Fibroblast of pulmonary artery (primary cell): ENCODE measurements at regions not wholly inside any gene's neighbourhood (a gene's known extent, or its start where the extent isn't known, plus 50 kb on each side); places are given as distances from the start of the nearest gene placed in this dataset.

Source experiments
- DNase-seq: peaks from one replicate; pipeline ENCODE4 v3.0.0-alpha.2; 2010; ENCODE audit warnings: low read depth
- H3K4me3 ChIP-seq: replicated peaks from 2 replicates; pipeline ENCODE4 v1.5.1; 2011; ENCODE audit warnings: low read depth, mild to moderate bottlenecking, control low read depth, low read length, moderate library complexity
- CTCF ChIP-seq: IDR thresholded peaks from 2 replicates; pipeline ENCODE4 v1.5.1; 2011; ENCODE audit warnings: mild to moderate bottlenecking, control low read depth, low read length, inconsistent platforms; ENCODE audit errors: missing control alignments

GRCh38 chrX:151854726-151855495 is 57.8 kb upstream of the MAGEA4 start:
- no peak for TF ChIP-seq CTCF
- no peak for DNase-seq
- H3K4me3 ChIP-seq = no peak overlapping the region

- no peak for DNase-seq
- H3K4me3 ChIP-seq = no peak overlapping the region
- TF ChIP-seq CTCF = no peak
Observed at GRCh38 chrX:151859481-151859880, 53.2 kb upstream of the MAGEA4 start.

GRCh38 chrX:151860827-151861226 is 51.9 kb upstream of the MAGEA4 start:
- no peak for DNase-seq
- H3K4me3 ChIP-seq = no peak overlapping the region
- TF ChIP-seq CTCF = no peak
